ENCODE measurements at regions not wholly inside any gene's neighbourhood (a gene's known extent, or its start where the extent isn't known, plus 50 kb on each side); places are given as distances from the start of the nearest gene placed in this dataset.

GRCh38 chr4:62209757-62210485, 1009.8 kb downstream of the ADGRL3 start:
- no peaks in the 10 kb centered on the region for H4K20me1 ChIP-seq (ENCODE audit: control insufficient read depth, extremely low read depth, insufficient read depth, low read length)
- TF ChIP-seq EZH2 (IDR thresholded peaks at IDR 0.05; ENCODE audit: low read length) (no peak), CTCF (optimal IDR thresholded peaks at IDR 0.05 in 1 of 3, IDR thresholded peaks at IDR 0.05 in 1 of 3, conservative IDR thresholded peaks at IDR 0.05 in 1 of 3; ENCODE audit: extremely low read depth in 1 of 3, insufficient read depth in 2 of 3, low read length in 3 of 3) (no peak)
- dilution Hi-C loops (cut with MboI; ENCODE audit: extremely low pct_ligation_motif_present, low sequenced_read_pairs), result no loop called here
- no peak for DNase-seq (ENCODE audit: low read depth, low spot score)
- no peak overlapping the region for H3K9ac ChIP-seq (ENCODE audit: control insufficient read depth, extremely low read depth, insufficient read depth, low read length)
- no peak overlapping the region for H2AFZ ChIP-seq (ENCODE audit: control insufficient read depth, low read length)
- no peaks in the 10 kb centered on the region for H3K4me1 ChIP-seq (ENCODE audit: control insufficient read depth, extremely low read depth, insufficient read depth, low read length)
- H3K4me3 ChIP-seq (ENCODE audit: control insufficient read depth in 2 of 3, extremely low read depth in 1 of 3, insufficient read depth in 2 of 3, low read depth in 1 of 3, low read length in 3 of 3), result no peak overlapping the region
- no peaks in the 10 kb centered on the region for H3K36me3 ChIP-seq (ENCODE audit: control insufficient read depth in 2 of 2, extremely low read depth in 1 of 2, insufficient read depth in 2 of 2, low read length in 2 of 2)
- H3K4me2 ChIP-seq (ENCODE audit: control insufficient read depth, extremely low read depth, insufficient read depth, low read depth, low read length), result no peak overlapping the region
- H3K9me1 ChIP-seq (ENCODE audit: control insufficient read depth, extremely low read depth, insufficient read depth, low read length), result no peaks in the 10 kb centered on the region
- no peaks in the 10 kb centered on the region for H3K9me3 ChIP-seq (ENCODE audit: control insufficient read depth, low read depth, low read length)
- FAIRE-seq, result no peak
- H3K27ac ChIP-seq (ENCODE audit: control insufficient read depth, insufficient read depth, low read length), result no peak overlapping the region
- H3K79me2 ChIP-seq (ENCODE audit: control insufficient read depth, insufficient read depth, low read length), result no peaks in the 10 kb centered on the region
- no peaks in the 10 kb centered on the region for H3K27me3 ChIP-seq (ENCODE audit: control insufficient read depth, extremely low read depth, insufficient read depth, low read length)

GRCh38 chr4:62208921-62209320, 1008.8 kb downstream of the ADGRL3 start:
- DNase-seq (ENCODE audit: low read depth, low spot score) (no peak), FAIRE-seq (no peak)
- H4K20me1 ChIP-seq (ENCODE audit: control insufficient read depth, extremely low read depth, insufficient read depth, low read length), result no peaks in the 10 kb centered on the region
- H2AFZ ChIP-seq (ENCODE audit: control insufficient read depth, low read length), result no peak overlapping the region
- no peaks in the 10 kb centered on the region for H3K9me3 ChIP-seq (ENCODE audit: control insufficient read depth, low read depth, low read length)
- TF ChIP-seq EZH2 (IDR thresholded peaks at IDR 0.05; ENCODE audit: low read length), result no peak
- TF ChIP-seq CTCF (optimal IDR thresholded peaks at IDR 0.05 in 1 of 3, IDR thresholded peaks at IDR 0.05 in 1 of 3, conservative IDR thresholded peaks at IDR 0.05 in 1 of 3; ENCODE audit: extremely low read depth in 1 of 3, insufficient read depth in 2 of 3, low read length in 3 of 3), result no peak
- no peak overlapping the region for H3K4me2 ChIP-seq (ENCODE audit: control insufficient read depth, extremely low read depth, insufficient read depth, low read depth, low read length)
- no peaks in the 10 kb centered on the region for H3K4me1 ChIP-seq (ENCODE audit: control insufficient read depth, extremely low read depth, insufficient read depth, low read length)
- no peaks in the 10 kb centered on the region for H3K9me1 ChIP-seq (ENCODE audit: control insufficient read depth, extremely low read depth, insufficient read depth, low read length)
- H3K36me3 ChIP-seq (ENCODE audit: control insufficient read depth in 2 of 2, extremely low read depth in 1 of 2, insufficient read depth in 2 of 2, low read length in 2 of 2), result no peaks in the 10 kb centered on the region
- no peak overlapping the region for H3K4me3 ChIP-seq (ENCODE audit: control insufficient read depth in 2 of 3, extremely low read depth in 1 of 3, insufficient read depth in 2 of 3, low read depth in 1 of 3, low read length in 3 of 3)
- dilution Hi-C loops (cut with MboI; ENCODE audit: extremely low pct_ligation_motif_present, low sequenced_read_pairs), result no loop called here
- no peak overlapping the region for H3K9ac ChIP-seq (ENCODE audit: control insufficient read depth, extremely low read depth, insufficient read depth, low read length)
- no peaks in the 10 kb centered on the region for H3K27me3 ChIP-seq (ENCODE audit: control insufficient read depth, extremely low read depth, insufficient read depth, low read length)
- no peaks in the 10 kb centered on the region for H3K79me2 ChIP-seq (ENCODE audit: control insufficient read depth, insufficient read depth, low read length)
- no peak overlapping the region for H3K27ac ChIP-seq (ENCODE audit: control insufficient read depth, insufficient read depth, low read length)

All from keratinocyte (primary cell).